Muscle layer of duodenum (tissue), 2 donors: ENCODE measurements at regions not wholly inside any gene's neighbourhood (a gene's known extent, or its start where the extent isn't known, plus 50 kb on each side); places are given as distances from the start of the nearest gene placed in this dataset.

Experiments used
- H3K27ac ChIP-seq: one replicate; pipeline ENCODE4 v1.7.0; 2013; ENCODE audit warnings: mild to moderate bottlenecking, low read length
- H3K27me3 ChIP-seq: one replicate; pipeline ENCODE4 v1.7.0; 2013; ENCODE audit warnings: low read depth, mild to moderate bottlenecking, control low read depth, low read length
- H3K36me3 ChIP-seq, 2 donors: one replicate each; pipeline ENCODE4 v1.7.0; 2013; ENCODE audit warnings: low read length in 2 of 2, control low read depth in 1 of 2, mild to moderate bottlenecking in 1 of 2; ENCODE audit not compliant: insufficient read depth in 2 of 2, control insufficient read depth in 1 of 2
- H3K4me1 ChIP-seq, 2 donors: one replicate each; pipeline ENCODE4 v1.7.0; 2013; ENCODE audit warnings: low read length in 2 of 2, mild to moderate bottlenecking in 2 of 2, control low read depth in 1 of 2, moderate library complexity in 1 of 2; ENCODE audit not compliant: insufficient read depth in 2 of 2, control insufficient read depth in 1 of 2
- H3K4me3 ChIP-seq, 2 donors: one replicate each; pipeline ENCODE4 v1.7.0; 2013; ENCODE audit warnings: low read length in 2 of 2, low read depth in 1 of 2, mild to moderate bottlenecking in 1 of 2
- H3K9me3 ChIP-seq, 2 donors: one replicate each; pipeline ENCODE4 v1.7.0; 2013; ENCODE audit warnings: low read length in 2 of 2, control low read depth in 1 of 2, mild to moderate bottlenecking in 1 of 2; ENCODE audit not compliant: control insufficient read depth in 1 of 2
- donor health status: healthy.

DNA sequence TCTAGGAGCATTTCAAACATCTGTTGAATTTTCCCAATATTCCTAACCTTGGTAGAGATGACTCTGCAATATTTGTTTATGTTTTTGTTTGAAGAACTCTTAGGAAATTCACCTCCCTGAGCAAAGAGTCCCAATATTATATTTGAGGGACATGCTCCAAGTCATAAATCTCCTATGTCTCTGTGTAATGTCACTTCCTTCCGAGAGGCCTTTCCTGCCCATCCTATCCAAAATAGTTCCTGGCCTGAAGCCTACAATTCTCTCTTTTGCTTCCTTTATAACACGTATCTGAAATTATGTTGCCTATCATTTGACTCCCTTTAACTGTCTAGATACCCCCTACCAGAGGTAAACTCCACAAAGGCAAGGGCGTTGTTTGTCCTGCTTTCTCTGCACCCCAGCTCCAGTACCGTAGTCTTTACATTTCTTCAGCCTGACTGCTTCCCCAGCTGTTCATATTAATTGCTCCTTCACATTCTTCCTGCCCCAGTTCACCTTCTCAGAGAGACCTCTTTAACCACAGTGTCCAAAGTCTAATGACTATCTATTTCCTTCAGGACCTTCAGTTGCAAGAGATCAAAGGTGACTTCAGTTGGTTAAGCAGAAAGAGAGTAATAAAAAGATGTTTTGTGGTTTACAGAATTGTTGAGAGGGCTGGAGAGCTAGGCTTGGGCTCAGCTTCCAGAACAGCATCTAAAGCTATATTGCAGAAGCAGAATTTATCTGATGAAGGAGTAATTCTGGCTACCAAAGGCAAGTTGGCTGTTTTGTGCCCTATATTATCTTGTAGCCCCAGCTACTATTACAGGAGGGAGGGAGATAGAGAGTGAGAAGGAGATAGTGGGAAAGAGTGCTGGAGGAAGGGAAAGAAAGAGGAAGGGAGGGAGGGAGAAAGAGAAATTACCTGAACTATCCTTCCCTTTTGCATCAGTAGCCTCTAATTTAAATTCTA is 109.3 kb upstream of the TMEM161B start:
- Histone ChIP-seq H3K27ac (no peak overlapping the region), H3K9me3 (no peaks in the 10 kb centered on the region), H3K27me3 (no peaks in the 10 kb centered on the region)

DNA sequence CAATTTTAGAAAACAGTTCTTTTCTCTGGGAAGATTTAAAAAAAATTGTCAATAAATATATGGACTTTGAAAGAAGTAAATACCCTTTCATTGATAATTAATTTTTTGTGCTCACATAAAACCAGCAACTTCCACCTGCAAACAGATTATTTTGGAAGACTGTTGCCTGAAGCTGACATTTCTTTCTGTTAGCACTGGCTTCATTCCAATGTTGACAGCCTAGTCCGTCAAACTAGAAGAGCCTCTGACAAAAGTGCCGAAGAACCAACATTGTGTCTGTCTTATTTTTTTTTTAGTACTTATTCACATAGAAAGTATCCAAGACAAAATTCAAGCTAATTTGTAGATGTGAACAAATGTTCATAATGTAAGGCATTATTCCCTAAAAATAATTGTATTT is 108.6 kb upstream of the TMEM161B start:
- Histone ChIP-seq H3K27me3 (no peaks in the 10 kb centered on the region), H3K4me3 (no peak overlapping the region), H3K4me1 (no peaks in the 10 kb centered on the region), H3K9me3 (no peaks in the 10 kb centered on the region), H3K36me3 (no peaks in the 10 kb centered on the region), H3K27ac (no peak overlapping the region)

More for the DNA sequence above, 109.3 kb upstream of the TMEM161B start:
- Histone ChIP-seq H3K4me3 (no peak overlapping the region), H3K36me3 (no peaks in the 10 kb centered on the region), H3K4me1 (no peaks in the 10 kb centered on the region)

DNA sequence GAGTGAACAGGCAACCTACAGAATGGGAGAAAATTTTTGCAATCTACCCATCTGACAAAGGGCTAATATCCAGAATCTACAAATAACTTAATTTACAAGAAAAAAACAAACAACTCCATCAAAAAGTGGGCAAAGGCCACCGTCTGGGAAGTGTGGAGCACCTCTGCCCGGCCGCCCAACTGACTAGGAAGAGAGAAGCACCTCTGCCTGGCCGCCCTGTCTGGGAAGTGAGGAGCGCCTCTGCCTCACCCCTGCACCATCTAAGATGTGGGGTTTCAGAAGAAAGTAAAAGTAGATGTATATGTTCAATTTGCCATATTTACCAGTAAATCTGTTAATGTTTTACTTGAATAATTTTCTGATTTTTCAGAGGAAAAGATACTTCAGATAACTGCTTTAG is 108.1 kb upstream of the TMEM161B start:
- Histone ChIP-seq H3K4me3 (no peak overlapping the region), H3K27me3 (no peaks in the 10 kb centered on the region), H3K36me3 (no peaks in the 10 kb centered on the region), H3K4me1 (no peaks in the 10 kb centered on the region), H3K27ac (no peak overlapping the region), H3K9me3 (no peaks in the 10 kb centered on the region)

DNA sequence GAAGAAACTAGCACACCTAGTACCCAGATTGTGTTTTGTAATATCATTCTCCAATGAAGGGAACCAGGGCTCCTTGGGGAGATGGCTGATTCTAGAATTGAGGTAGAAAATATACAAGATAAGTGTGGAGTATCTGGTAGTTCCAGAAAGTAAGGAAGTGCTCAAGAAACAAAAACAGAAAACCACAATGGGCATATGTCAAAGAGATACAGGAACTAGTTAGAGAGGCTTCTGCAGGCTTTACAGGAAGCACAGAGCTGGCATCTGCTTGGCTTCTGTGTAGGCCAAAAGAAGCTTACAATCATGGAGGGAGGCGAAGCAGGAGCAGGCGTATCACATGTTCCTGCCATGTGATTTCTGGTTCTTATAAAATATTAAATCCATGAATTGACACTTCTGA is 105.7 kb upstream of the TMEM161B start:
- Histone ChIP-seq H3K27ac (no peak overlapping the region), H3K4me1 (no peaks in the 10 kb centered on the region), H3K36me3 (no peaks in the 10 kb centered on the region), H3K9me3 (no peaks in the 10 kb centered on the region), H3K27me3 (no peaks in the 10 kb centered on the region), H3K4me3 (no peak overlapping the region)

DNA sequence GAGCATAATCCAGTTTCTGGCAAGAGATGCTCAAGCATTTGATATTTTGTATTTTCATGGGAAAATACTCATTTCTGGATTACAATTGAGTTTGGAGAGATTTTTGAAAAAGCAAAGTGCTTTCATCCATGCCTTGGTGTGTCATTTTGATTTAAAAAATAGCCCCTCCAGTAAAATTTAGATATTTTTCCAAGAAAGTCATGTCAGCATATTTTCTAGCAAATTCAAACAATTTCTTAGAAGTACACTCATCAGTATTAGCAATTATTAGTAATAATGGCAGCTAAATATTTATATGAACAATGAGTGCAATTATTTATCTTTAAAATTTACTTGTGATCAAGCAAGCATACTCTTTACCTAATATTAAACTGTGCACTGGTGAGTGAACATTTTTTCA is 102.2 kb upstream of the TMEM161B start:
- no peaks in the 10 kb centered on the region for H3K4me1 ChIP-seq
- H3K27ac ChIP-seq: no peak overlapping the region
- no peaks in the 10 kb centered on the region for H3K27me3 ChIP-seq
- no peaks in the 10 kb centered on the region for H3K9me3 ChIP-seq
- H3K36me3 ChIP-seq: no peaks in the 10 kb centered on the region
- H3K4me3 ChIP-seq: no peak overlapping the region

DNA sequence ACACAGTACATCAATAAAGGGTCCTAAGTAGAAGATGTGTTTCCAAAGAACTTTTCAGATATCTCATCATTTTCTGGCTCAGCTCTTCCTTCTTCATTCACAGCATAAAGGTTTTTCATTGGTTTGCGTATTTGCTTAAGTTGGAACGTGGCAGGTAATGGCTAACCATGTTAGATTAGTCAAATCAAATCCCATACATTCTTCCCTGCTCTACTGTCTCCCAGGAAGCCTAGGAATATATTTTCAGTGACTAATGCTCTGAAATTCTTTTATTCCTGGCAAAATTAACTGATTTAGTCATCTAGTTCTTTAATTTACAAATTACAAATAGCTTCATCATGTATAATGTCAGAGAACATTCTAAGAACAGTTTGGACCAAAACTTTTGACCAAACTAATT is 99.6 kb upstream of the TMEM161B start:
- H3K9me3 ChIP-seq: no peaks in the 10 kb centered on the region
- no peak overlapping the region for H3K4me3 ChIP-seq
- no peaks in the 10 kb centered on the region for H3K4me1 ChIP-seq
- H3K27me3 ChIP-seq: no peaks in the 10 kb centered on the region
- no peak overlapping the region for H3K27ac ChIP-seq
- H3K36me3 ChIP-seq: no peaks in the 10 kb centered on the region

DNA sequence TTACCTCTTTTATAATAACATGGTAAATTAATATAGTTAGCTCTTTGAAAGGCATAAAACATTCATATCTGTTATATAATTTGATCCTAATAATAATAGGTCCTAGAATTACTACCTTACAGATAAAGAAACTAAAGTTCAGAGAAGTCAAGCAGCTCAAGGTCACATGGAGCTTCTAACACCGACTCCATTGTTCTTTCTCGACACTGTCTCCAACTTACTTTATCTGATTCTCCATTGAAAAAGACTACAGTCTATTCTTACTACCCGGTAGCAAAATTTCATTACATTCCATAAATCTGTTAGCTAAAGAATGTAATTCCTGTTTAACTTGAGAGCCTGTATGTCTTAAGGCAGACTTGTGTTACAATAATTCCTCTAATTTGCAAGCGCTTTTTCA is 96.3 kb upstream of the TMEM161B start:
- no peak overlapping the region for H3K4me3 ChIP-seq
- no peaks in the 10 kb centered on the region for H3K36me3 ChIP-seq
- H3K27me3 ChIP-seq: no peaks in the 10 kb centered on the region
- H3K4me1 ChIP-seq: no peaks in the 10 kb centered on the region
- H3K9me3 ChIP-seq: no peaks in the 10 kb centered on the region
- H3K27ac ChIP-seq: no peak overlapping the region

DNA sequence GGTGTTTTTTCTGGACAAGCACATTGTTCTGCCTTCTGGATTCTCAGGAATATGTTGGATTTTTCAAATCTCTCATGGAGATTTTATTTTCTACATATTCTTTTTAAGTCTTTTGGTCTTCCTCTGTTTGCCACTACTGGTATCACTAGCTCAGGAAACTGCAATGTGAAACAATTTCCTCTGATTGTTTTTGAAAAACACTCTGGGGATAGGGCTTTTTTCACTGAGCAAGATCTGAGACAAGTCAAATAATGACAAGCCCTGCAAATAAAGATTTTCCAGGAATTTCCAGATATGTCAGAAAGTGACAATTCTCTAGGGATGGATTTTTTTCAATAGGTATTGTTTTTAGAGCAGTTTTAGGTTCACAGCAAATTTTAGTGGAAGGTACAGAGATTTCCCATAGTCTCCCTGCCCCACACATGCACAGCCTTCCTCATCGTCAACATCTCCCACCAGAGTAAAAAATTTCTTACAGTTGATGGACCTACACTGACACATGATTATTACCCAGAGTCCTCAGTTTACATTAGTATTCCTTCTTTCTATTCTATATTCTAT is 86.9 kb upstream of the TMEM161B start:
- peaks cover 0 to 8% of the 10 kb centered on the region in 2 donors for H3K9me3 ChIP-seq
- H3K27ac ChIP-seq: no peak overlapping the region
- peaks cover 0 to 5% of the 10 kb centered on the region in 2 donors for H3K36me3 ChIP-seq
- H3K4me3 ChIP-seq: no peak overlapping the region
- no peaks in the 10 kb centered on the region for H3K27me3 ChIP-seq
- no peaks in the 10 kb centered on the region for H3K4me1 ChIP-seq

DNA sequence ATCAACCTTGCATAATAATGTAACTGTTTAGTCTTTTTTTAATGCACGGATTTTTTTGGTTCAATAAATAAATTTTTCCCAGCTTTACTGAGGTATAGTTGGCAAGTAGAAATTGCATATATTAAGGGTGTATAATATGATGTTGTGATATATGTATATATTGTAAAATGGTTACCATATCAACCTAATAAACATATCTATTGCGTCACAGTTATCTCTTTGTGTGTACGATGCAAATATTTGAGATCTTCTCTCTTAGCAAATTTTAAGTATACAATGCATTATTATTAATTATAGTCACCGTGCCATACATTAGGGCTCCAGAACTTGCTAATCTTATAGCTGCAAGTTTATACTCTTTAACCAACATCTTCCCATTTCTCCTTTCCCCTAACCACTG is 57.2 kb upstream of the TMEM161B start:
- Histone ChIP-seq H3K9me3 (no peaks in the 10 kb centered on the region), H3K4me1 (no peaks in the 10 kb centered on the region), H3K4me3 (no peak overlapping the region), H3K27ac (no peak overlapping the region), H3K36me3 (no peaks in the 10 kb centered on the region), H3K27me3 (no peaks in the 10 kb centered on the region)

DNA sequence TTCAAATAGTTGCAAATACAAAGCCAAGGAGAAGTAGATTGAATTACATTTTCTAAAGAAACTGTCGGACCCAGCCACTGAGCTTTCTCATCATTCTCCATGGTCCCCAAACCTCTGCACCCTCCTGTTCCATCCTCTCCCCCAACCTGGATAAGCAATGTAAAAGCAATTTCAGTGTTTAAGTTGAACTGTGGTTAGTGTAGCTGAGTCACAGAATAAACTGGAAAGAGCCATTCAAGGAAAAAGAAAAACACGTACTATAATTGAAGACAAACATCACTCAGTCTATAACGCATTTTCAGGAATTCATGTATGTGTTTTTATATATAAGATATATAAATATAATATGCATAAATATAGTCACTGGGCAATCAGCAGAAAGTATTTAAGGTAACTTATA is 54.1 kb upstream of the TMEM161B start:
- H3K4me3 ChIP-seq: no peak overlapping the region
- H3K9me3 ChIP-seq: no peaks in the 10 kb centered on the region
- H3K4me1 ChIP-seq: no peaks in the 10 kb centered on the region
- H3K36me3 ChIP-seq: no peaks in the 10 kb centered on the region
- no peaks in the 10 kb centered on the region for H3K27me3 ChIP-seq
- no peak overlapping the region for H3K27ac ChIP-seq
